ACHN (cell line): ENCODE measurements at regions not wholly inside any gene's neighbourhood (a gene's known extent, or its start where the extent isn't known, plus 50 kb on each side); places are given as distances from the start of the nearest gene placed in this dataset.
"Not testable (repeated sequence)": the region's sequence is repeated elsewhere in the genome, so short reads cannot be mapped to it uniquely, and the experiment has no call there.

Source experiments
- DNase-seq: peaks from one replicate; pipeline ENCODE4 v3.0.0-alpha.2; 2015
- in situ Hi-C: cut with HindIII; loops from 2 replicates; pipeline ENCODE4 v1.10.0; 2017; ENCODE audit warnings: low sequenced_read_pairs, low pct_ligation_motif_present, low pct_unique_long_range_greater_than_20kb

GRCh38 chr7:159215076-159215475 lies 70.4 kb upstream of the VIPR2 start:
- in situ Hi-C loops, result no loop called here

GRCh38 chr7:159213253-159213652 lies 68.6 kb upstream of the VIPR2 start:
- in situ Hi-C loops, result no loop called here
- DNase-seq, result no peak

More at GRCh38 chr7:159215076-159215475, 70.4 kb upstream of the VIPR2 start:
- DNase-seq, result no peak

- in situ Hi-C loops, result no loop called here
- DNase-seq, result no peak
Observed at GRCh38 chr7:159212226-159212625, 67.6 kb upstream of the VIPR2 start.

- in situ Hi-C loops, result no loop called here
Observed at GRCh38 chr7:159211540-159212182, 67.0 kb upstream of the VIPR2 start.

GRCh38 chr7:159210581-159211235 lies 66.0 kb upstream of the VIPR2 start:
- DNase-seq, result no peak
- in situ Hi-C loops, result no loop called here

More at GRCh38 chr7:159211540-159212182, 67.0 kb upstream of the VIPR2 start:
- DNase-seq, result no peak

- DNase-seq, result no peak
- in situ Hi-C loops, result no loop called here
Observed at GRCh38 chr7:159209429-159209828, 64.8 kb upstream of the VIPR2 start.

GRCh38 chr7:159207951-159208350 lies 63.3 kb upstream of the VIPR2 start:
- in situ Hi-C loops, result no loop called here
- DNase-seq, result no peak

GRCh38 chr7:159207393-159207792 lies 62.7 kb upstream of the VIPR2 start:
- in situ Hi-C loops, result no loop called here

GRCh38 chr7:159205833-159206232 lies 61.2 kb upstream of the VIPR2 start:
- in situ Hi-C loops, result no loop called here

More at GRCh38 chr7:159207393-159207792, 62.7 kb upstream of the VIPR2 start:
- no peak for DNase-seq

GRCh38 chr7:159204664-159205063 lies 60.0 kb upstream of the VIPR2 start:
- in situ Hi-C loops, result no loop called here
- no peak for DNase-seq

More at GRCh38 chr7:159205833-159206232, 61.2 kb upstream of the VIPR2 start:
- DNase-seq, result no peak

- DNase-seq, in situ Hi-C loops: not testable (repeated sequence)
Observed at GRCh38 chr7:159203253-159203652, 58.6 kb upstream of the VIPR2 start.

- in situ Hi-C loops, result no loop called here
Observed at GRCh38 chr7:159201722-159202330, 57.2 kb upstream of the VIPR2 start.

GRCh38 chr7:159200421-159200820 lies 55.8 kb upstream of the VIPR2 start:
- in situ Hi-C loops, result no loop called here
- no peak for DNase-seq

More at GRCh38 chr7:159201722-159202330, 57.2 kb upstream of the VIPR2 start:
- DNase-seq, result no peak

GRCh38 chr7:159198016-159198724 lies 53.5 kb upstream of the VIPR2 start:
- DNase-seq, result no peak
- in situ Hi-C loops, result no loop called here

GRCh38 chr7:159197066-159197975 lies 52.7 kb upstream of the VIPR2 start:
- in situ Hi-C loops, result no loop called here
- DNase-seq, result no peak

GRCh38 chr7:159196584-159196983 lies 51.9 kb upstream of the VIPR2 start:
- in situ Hi-C loops, result no loop called here
- DNase-seq, result no peak

- DNase-seq, result no peak
Observed at GRCh38 chr7:159195946-159196345, 51.3 kb upstream of the VIPR2 start.

More at GRCh38 chr7:159195946-159196345, 51.3 kb upstream of the VIPR2 start:
- in situ Hi-C loops, result no loop called here
